Ishikawa (cell line): ENCODE measurements at regions not wholly inside any gene's neighbourhood (a gene's known extent, or its start where the extent isn't known, plus 50 kb on each side); places are given as distances from the start of the nearest gene placed in this dataset.

Experiments
- CREB1 ChIP-seq: IDR thresholded peaks from 2 replicates; pipeline ENCODE4 v1.6.1; 2012; ENCODE audit warnings: low read depth
- EGR1 ChIP-seq: IDR thresholded peaks from 2 replicates; pipeline ENCODE4 v1.6.1; 2012
- EP300 ChIP-seq: IDR thresholded peaks from 2 replicates; pipeline ENCODE4 v1.6.1; 2012; ENCODE audit warnings: borderline replicate concordance
- FOXM1 ChIP-seq: IDR thresholded peaks from 2 replicates; pipeline ENCODE4 v1.6.1; 2012; ENCODE audit warnings: low read depth, borderline replicate concordance
- NFIC ChIP-seq: IDR thresholded peaks from 2 replicates; pipeline ENCODE4 v1.6.1; 2012
- RAD21 ChIP-seq: IDR thresholded peaks from 2 replicates; pipeline ENCODE4 v1.6.1; 2012; ENCODE audit warnings: low read depth

GRCh38 chr20:17882065-17882833 lies 86.3 kb downstream of the SNX5 start:
- TF ChIP-seq EP300 (no peak), CREB1 (no peak), NFIC (no peak), FOXM1 (no peak), RAD21 (no peak), EGR1 (no peak)
